ENCODE measurements at regions not wholly inside any gene's neighbourhood (a gene's known extent, or its start where the extent isn't known, plus 50 kb on each side); places are given as distances from the start of the nearest gene placed in this dataset.

GRCh38 chr10:83724471-83725241, 414.7 kb upstream of the GHITM start:
- TF ChIP-seq POLR2A (IDR thresholded peaks at IDR 0.05; ENCODE audit: control extremely low read depth in 1 of 2, low read depth in 2 of 2, low read length in 2 of 2) (no peak), SUZ12 (IDR thresholded peaks at IDR 0.05; ENCODE audit: low read length) (no peak), CHD1 (IDR thresholded peaks at IDR 0.05; ENCODE audit: low read depth, low read length) (no peak), EZH2 (IDR thresholded peaks at IDR 0.05; ENCODE audit: low read depth, low read length, severe bottlenecking) (no peak), RXRA (IDR thresholded peaks at IDR 0.05; ENCODE audit: insufficient read depth, low read depth, low read length) (no peak), RAD21 (IDR thresholded peaks at IDR 0.05 in 1 of 2, conservative IDR thresholded peaks at IDR 0.05 in 1 of 2; ENCODE audit: low read depth in 2 of 2, low read length in 2 of 2) (no peak), HDAC6 (IDR thresholded peaks at IDR 0.05; ENCODE audit: low read depth, low read length) (no peak), SIRT6 (IDR thresholded peaks at IDR 0.05; ENCODE audit: low read length) (no peak), POLR2AphosphoS5 (IDR thresholded peaks at IDR 0.05; ENCODE audit: low read depth, low read length) (no peak), BRCA1 (IDR thresholded peaks at IDR 0.05; ENCODE audit: low read depth, low read length) (no peak)
- TF ChIP-seq, protein P1, sequence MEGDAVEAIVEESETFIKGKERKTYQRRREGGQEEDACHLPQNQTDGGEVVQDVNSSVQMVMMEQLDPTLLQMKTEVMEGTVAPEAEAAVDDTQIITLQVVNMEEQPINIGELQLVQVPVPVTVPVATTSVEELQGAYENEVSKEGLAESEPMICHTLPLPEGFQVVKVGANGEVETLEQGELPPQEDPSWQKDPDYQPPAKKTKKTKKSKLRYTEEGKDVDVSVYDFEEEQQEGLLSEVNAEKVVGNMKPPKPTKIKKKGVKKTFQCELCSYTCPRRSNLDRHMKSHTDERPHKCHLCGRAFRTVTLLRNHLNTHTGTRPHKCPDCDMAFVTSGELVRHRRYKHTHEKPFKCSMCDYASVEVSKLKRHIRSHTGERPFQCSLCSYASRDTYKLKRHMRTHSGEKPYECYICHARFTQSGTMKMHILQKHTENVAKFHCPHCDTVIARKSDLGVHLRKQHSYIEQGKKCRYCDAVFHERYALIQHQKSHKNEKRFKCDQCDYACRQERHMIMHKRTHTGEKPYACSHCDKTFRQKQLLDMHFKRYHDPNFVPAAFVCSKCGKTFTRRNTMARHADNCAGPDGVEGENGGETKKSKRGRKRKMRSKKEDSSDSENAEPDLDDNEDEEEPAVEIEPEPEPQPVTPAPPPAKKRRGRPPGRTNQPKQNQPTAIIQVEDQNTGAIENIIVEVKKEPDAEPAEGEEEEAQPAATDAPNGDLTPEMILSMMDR (IDR thresholded peaks at IDR 0.05; ENCODE audit: control extremely low read depth in 1 of 3, insufficient read depth in 1 of 3, low read depth in 1 of 3, low read length in 3 of 3): no peak
